Cardiac fibroblast (primary cell): ENCODE measurements at regions not wholly inside any gene's neighbourhood (a gene's known extent, or its start where the extent isn't known, plus 50 kb on each side); places are given as distances from the start of the nearest gene placed in this dataset.

Source experiments
- DNase-seq, 2 donors: peaks; one replicate each; pipeline versions ENCODE4 v3.0.0 to v3.0.0-alpha.2; 2010; ENCODE audit warnings: low read depth in 2 of 2
- H3K4me3 ChIP-seq, 2 donors: replicated peaks in 1 of 2; 1 replicate in 1 of 2; 2 replicates in 1 of 2; pipeline ENCODE4 v1.5.1; 2011; ENCODE audit warnings: low read depth in 2 of 2, low read length in 2 of 2, mild to moderate bottlenecking in 2 of 2, moderate library complexity in 1 of 2
- TF ChIP-seq, protein P1 (sequence below): IDR thresholded peaks from one replicate; pipeline ENCODE4 v1.5.1; 2011; ENCODE audit warnings: low read depth, mild to moderate bottlenecking, low read length, inconsistent platforms

GRCh38 chr2:78553866-78554647, 471.4 kb upstream of the REG3G start:
- H3K4me3 ChIP-seq, result no peak overlapping the region
- DNase-seq, result no peak
- TF ChIP-seq, protein P1, sequence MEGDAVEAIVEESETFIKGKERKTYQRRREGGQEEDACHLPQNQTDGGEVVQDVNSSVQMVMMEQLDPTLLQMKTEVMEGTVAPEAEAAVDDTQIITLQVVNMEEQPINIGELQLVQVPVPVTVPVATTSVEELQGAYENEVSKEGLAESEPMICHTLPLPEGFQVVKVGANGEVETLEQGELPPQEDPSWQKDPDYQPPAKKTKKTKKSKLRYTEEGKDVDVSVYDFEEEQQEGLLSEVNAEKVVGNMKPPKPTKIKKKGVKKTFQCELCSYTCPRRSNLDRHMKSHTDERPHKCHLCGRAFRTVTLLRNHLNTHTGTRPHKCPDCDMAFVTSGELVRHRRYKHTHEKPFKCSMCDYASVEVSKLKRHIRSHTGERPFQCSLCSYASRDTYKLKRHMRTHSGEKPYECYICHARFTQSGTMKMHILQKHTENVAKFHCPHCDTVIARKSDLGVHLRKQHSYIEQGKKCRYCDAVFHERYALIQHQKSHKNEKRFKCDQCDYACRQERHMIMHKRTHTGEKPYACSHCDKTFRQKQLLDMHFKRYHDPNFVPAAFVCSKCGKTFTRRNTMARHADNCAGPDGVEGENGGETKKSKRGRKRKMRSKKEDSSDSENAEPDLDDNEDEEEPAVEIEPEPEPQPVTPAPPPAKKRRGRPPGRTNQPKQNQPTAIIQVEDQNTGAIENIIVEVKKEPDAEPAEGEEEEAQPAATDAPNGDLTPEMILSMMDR, result no peak

DNA sequence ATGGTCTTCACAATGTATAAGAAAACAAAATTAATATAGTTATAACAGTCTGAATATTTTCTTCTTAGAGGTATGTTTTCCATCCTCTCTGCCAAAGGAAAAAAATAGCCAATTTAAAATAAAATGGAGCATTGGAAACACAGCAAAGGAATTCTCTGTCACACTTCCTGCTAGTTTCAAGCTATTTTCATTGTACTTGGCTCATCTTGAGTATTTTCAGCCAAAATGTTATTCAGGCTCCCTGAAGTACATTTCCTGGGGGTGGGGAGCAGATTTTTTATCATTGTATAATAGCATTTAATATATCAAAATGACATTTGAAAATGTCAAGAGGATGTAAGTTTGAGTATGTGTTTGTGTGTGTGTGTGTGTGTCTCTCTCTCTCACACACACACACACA, 463.6 kb upstream of the REG3G start:
- DNase-seq, result no peak
- H3K4me3 ChIP-seq, result no peak overlapping the region
- TF ChIP-seq, protein P1, result no peak

GRCh38 chr2:78564666-78565065, 460.8 kb upstream of the REG3G start:
- no peak for DNase-seq
- H3K4me3 ChIP-seq, result no peak overlapping the region
- TF ChIP-seq, protein P1, result no peak

GRCh38 chr2:78568782-78569373, 456.6 kb upstream of the REG3G start:
- TF ChIP-seq, protein P1, result no peak
- no peak for DNase-seq
- H3K4me3 ChIP-seq, result no peak overlapping the region

GRCh38 chr2:78576409-78576808, 449.1 kb upstream of the REG3G start:
- no peak for DNase-seq
- TF ChIP-seq, protein P1, result no peak
- H3K4me3 ChIP-seq, result no peak overlapping the region

DNA sequence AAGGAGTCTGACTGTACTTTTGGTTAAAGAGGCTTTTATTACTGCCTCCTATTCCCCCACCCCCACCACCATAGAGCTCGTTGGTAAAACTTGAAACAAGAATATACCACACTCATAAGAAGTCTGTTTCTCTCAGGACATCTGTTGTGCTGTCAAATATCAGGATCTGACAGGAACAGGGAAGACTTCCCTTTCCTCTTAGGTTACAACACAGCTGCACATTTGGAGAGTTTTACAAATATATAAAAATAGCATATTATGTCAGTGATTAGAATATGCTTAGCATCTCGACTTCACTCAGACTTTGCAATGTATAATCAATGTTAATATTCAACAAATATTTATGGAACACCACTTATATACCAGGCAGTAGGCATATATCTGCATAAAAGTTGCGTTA, 439.6 kb upstream of the REG3G start:
- TF ChIP-seq, protein P1, result no peak
- no peak overlapping the region for H3K4me3 ChIP-seq
- no peak for DNase-seq
